ENCODE measurements at regions not wholly inside any gene's neighbourhood (a gene's known extent, or its start where the extent isn't known, plus 50 kb on each side); places are given as distances from the start of the nearest gene placed in this dataset.
A peak's percentile ranks its signal among the peaks of the same experiment; 100 is the strongest.

DNA sequence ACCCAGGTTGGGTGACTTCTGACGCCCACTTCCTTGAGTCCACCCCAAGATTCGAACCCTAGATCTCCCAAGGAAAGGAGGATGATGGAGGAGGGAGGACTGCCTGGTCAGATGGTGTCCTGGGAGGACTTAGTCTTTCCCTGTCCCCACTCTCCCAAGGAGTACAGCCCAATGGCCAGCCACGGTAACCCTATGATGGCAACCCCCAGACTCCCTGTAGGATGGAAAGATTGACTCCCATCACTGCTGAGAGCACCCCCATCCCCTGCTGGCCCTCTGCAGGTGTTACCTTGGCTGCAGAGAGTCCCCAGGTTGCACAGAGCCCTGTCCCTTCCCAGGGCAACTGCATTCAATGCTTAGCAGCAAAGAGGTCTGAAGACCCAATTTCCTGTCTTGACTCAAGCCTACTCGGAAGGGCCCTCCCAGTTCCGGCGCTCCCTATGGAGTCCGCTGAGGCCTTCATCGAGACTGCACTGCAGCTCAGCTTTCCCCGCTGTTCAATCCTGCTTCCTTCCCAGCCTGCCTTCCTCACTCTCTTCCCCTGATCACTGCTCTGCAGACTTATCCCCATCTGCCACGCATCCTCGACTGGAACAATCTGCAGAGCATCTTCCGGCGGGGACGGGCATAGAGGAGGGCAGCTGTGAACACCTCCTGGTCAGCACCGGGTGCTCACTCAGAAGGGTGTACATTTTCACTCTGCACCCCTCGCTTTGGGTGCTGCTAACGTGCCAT is 50.8 kb upstream of the OCM2 start:
- DNase-seq = no peak

DNA sequence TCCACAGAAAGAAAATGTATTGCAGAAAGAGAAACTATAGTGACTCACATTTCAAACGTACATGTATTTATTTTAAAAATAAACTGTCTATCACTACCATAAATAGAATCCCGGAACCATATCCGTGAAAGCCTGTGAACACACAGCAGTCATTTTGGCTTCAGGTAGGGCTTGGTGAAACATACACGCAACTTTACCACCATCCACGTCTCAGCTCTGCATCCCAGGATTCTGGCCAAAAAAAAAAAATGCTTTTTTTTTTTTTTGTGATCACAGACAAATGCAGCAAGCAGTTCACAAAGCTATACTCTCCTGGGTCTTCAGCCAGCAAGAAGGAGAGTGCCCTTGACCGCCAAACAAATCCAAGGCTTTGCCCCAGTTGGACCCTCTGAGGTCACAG is 56.8 kb upstream of the OCM2 start:
- DNase-seq = no peak

- no peak for DNase-seq
Measured at GRCh38 chr7:98049034-98049433, 57.6 kb upstream of the LMTK2 start.

GRCh38 chr7:98051118-98051744 is 55.4 kb upstream of the LMTK2 start:
- peak in 26 of 51 donors; percentile 2 to 37 (median 10) for DNase-seq

- DNase-seq = no peak
Measured at GRCh38 chr7:98054585-98054984, 52.1 kb upstream of the LMTK2 start.

DNA sequence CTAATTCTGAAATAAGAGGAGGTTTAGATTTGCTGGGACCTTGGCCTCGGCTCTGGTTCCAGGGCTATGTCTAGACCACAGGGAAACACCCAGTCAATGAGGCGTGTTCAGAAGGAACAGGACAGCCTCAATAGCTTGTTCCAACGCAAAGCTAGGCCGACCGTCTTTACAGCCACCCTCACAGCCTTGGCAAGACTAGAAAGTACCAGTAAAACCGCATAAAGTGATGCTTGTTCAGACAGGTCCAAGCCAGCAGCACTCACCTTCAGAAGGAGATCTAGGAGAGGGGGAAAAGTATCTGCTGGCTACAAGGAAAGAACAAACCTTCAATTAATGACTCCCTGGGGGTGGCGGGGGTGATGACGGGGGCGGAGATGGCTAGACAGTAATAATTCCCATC is 50.1 kb upstream of the LMTK2 start:
- DNase-seq = no peak
